Hepatocyte (in vitro differentiated cells): ENCODE measurements at regions not wholly inside any gene's neighbourhood (a gene's known extent, or its start where the extent isn't known, plus 50 kb on each side); places are given as distances from the start of the nearest gene placed in this dataset.

Experiments used
- DNase-seq: peaks from one replicate; pipeline ENCODE4 v3.0.0-alpha.2; 2016; ENCODE audit warnings: low spot score
- H2AFZ ChIP-seq: fragments of 200-600 bp; sonication (generic); 2 replicates; pipeline ENCODE4 v1.6.0; 2016; ENCODE audit warnings: antibody characterized with exemption, mild to moderate bottlenecking
- H3K27ac ChIP-seq: fragments of 200-600 bp; sonication (generic); 2 replicates; pipeline ENCODE4 v1.5.1; 2016; ENCODE audit warnings: mild to moderate bottlenecking
- H3K27me3 ChIP-seq: fragments of 200-600 bp; sonication (generic); 2 replicates; pipeline ENCODE4 v1.6.1; 2016
- H3K36me3 ChIP-seq: fragments of 200-600 bp; sonication (generic); replicated peaks from 2 replicates; pipeline ENCODE4 v1.5.1; 2016; ENCODE audit warnings: low read depth; ENCODE audit not compliant: insufficient read depth
- H3K4me1 ChIP-seq: fragments of 200-600 bp; sonication (generic); 2 replicates; pipeline ENCODE4 v1.5.1; 2016; ENCODE audit warnings: mild to moderate bottlenecking, moderate library complexity; ENCODE audit not compliant: insufficient read depth
- H3K4me2 ChIP-seq: fragments of 200-600 bp; sonication (generic); 2 replicates; pipeline ENCODE4 v1.6.0; 2016
- H3K4me3 ChIP-seq: fragments of 200-600 bp; sonication (generic); 2 replicates; pipeline ENCODE4 v1.5.1; 2016; ENCODE audit warnings: mild to moderate bottlenecking
- H3K79me2 ChIP-seq: fragments of 200-600 bp; sonication (generic); 2 replicates; pipeline ENCODE4 v1.6.0; 2017; ENCODE audit warnings: mild to moderate bottlenecking
- H3K9me2 ChIP-seq: fragments of 200-600 bp; sonication (generic); replicated peaks from 2 replicates; pipeline ENCODE4 v1.6.0; 2017; ENCODE audit warnings: mild to moderate bottlenecking; ENCODE audit not compliant: insufficient read depth
- H3K9me3 ChIP-seq: fragments of 200-600 bp; sonication (generic); 2 replicates; pipeline ENCODE4 v1.5.1; 2016; ENCODE audit warnings: low read depth, mild to moderate bottlenecking
- H4K20me1 ChIP-seq: fragments of 200-600 bp; sonication (generic); 2 replicates; pipeline ENCODE4 v1.6.0; 2016; ENCODE audit warnings: mild to moderate bottlenecking; ENCODE audit not compliant: insufficient read depth, poor library complexity, severe bottlenecking
- EZH2 ChIP-seq: fragments of 200-600 bp; sonication (generic); IDR thresholded peaks from 2 replicates; pipeline ENCODE4 v1.6.1; 2016; ENCODE audit warnings: antibody characterized with exemption, mild to moderate bottlenecking, borderline replicate concordance
- EZH2phosphoT487 ChIP-seq: fragments of 200-600 bp; sonication (generic); IDR thresholded peaks from one replicate; pipeline ENCODE4 v1.6.1; 2018; ENCODE audit warnings: antibody characterized with exemption, mild to moderate bottlenecking, low read depth, moderate library complexity; ENCODE audit not compliant: unreplicated experiment, severe bottlenecking
- WGBS: methylation state at CpG from one replicate; pipeline ENCODE4 v1.1.6; 2016; ENCODE audit warnings: low lambda C conversion rate; ENCODE audit errors: missing lambda C conversion rate; 5-methylcytosine and 5-hydroxymethylcytosine counted together
- TF ChIP-seq, protein P1 (sequence below): fragments of 200-600 bp; sonication (generic); IDR thresholded peaks from 2 replicates; pipeline ENCODE4 v1.5.1; 2016; ENCODE audit warnings: antibody characterized with exemption, mild to moderate bottlenecking; ENCODE audit not compliant: poor library complexity

- H4K20me1 ChIP-seq: no peaks in the 10 kb centered on the region
- no peak overlapping the region for H3K4me2 ChIP-seq
- WGBS: 76% methylated on average over 3 of the region's 3 CpGs
- no peaks in the 10 kb centered on the region for H3K4me1 ChIP-seq
- DNase-seq: no peak
- no peak overlapping the region for H3K4me3 ChIP-seq
- no peaks in the 10 kb centered on the region for H3K27me3 ChIP-seq
- TF ChIP-seq EZH2 (no peak), EZH2phosphoT487 (no peak)
- TF ChIP-seq, protein P1, sequence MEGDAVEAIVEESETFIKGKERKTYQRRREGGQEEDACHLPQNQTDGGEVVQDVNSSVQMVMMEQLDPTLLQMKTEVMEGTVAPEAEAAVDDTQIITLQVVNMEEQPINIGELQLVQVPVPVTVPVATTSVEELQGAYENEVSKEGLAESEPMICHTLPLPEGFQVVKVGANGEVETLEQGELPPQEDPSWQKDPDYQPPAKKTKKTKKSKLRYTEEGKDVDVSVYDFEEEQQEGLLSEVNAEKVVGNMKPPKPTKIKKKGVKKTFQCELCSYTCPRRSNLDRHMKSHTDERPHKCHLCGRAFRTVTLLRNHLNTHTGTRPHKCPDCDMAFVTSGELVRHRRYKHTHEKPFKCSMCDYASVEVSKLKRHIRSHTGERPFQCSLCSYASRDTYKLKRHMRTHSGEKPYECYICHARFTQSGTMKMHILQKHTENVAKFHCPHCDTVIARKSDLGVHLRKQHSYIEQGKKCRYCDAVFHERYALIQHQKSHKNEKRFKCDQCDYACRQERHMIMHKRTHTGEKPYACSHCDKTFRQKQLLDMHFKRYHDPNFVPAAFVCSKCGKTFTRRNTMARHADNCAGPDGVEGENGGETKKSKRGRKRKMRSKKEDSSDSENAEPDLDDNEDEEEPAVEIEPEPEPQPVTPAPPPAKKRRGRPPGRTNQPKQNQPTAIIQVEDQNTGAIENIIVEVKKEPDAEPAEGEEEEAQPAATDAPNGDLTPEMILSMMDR: no peak
- H3K9me2 ChIP-seq: no peaks in the 10 kb centered on the region
- no peaks in the 10 kb centered on the region for H3K9me3 ChIP-seq
- no peaks in the 10 kb centered on the region for H3K79me2 ChIP-seq
- H3K36me3 ChIP-seq: no peaks in the 10 kb centered on the region
- H3K27ac ChIP-seq: no peak overlapping the region
- no peak overlapping the region for H2AFZ ChIP-seq
These were observed 81.6 kb upstream of the IRF2BP2 start for GRCh38 chr1:234691567-234691966.

GRCh38 chr1:234690872-234691271 is 80.9 kb upstream of the IRF2BP2 start:
- Histone ChIP-seq H3K9me2 (no peaks in the 10 kb centered on the region), H3K4me2 (no peak overlapping the region), H3K79me2 (no peaks in the 10 kb centered on the region), H3K4me3 (no peak overlapping the region), H3K27ac (no peak overlapping the region), H3K4me1 (no peaks in the 10 kb centered on the region), H3K36me3 (no peaks in the 10 kb centered on the region), H3K27me3 (no peaks in the 10 kb centered on the region), H3K9me3 (no peaks in the 10 kb centered on the region), H2AFZ (no peak overlapping the region), H4K20me1 (no peaks in the 10 kb centered on the region)
- no peak for DNase-seq
- TF ChIP-seq EZH2 (no peak), EZH2phosphoT487 (no peak)
- TF ChIP-seq, protein P1: no peak
- 98% methylated on average over 2 of the region's 2 CpGs for WGBS

DNA sequence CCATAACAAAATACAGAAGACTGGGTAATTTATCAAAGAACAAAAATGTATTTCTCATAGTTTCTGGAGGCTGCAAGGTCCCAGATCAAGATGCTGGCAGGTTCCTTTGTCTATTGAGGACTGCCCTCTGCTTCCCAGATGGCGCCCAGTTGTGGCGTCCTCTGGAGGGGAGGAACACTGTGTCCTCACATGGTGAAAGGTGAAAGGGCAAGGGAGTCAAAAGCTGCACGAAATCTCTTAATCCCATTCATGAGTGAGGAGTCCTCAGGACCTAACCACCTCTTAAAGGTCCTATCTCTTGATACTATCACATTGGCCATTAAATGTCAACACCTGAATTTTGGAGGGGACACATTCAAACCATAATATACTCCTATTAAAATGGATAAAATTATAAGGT is 79.3 kb upstream of the IRF2BP2 start:
- TF ChIP-seq, protein P1: no peak
- TF ChIP-seq EZH2phosphoT487 (no peak), EZH2 (no peak)
- Histone ChIP-seq H4K20me1 (no peaks in the 10 kb centered on the region), H3K27me3 (no peaks in the 10 kb centered on the region), H3K4me2 (no peak overlapping the region), H3K36me3 (no peaks in the 10 kb centered on the region), H3K4me1 (no peaks in the 10 kb centered on the region), H2AFZ (no peak overlapping the region), H3K9me3 (no peaks in the 10 kb centered on the region), H3K27ac (no peak overlapping the region), H3K79me2 (no peaks in the 10 kb centered on the region), H3K4me3 (no peak overlapping the region), H3K9me2 (no peaks in the 10 kb centered on the region)
- 72% methylated on average over 3 of the region's 3 CpGs for WGBS
- no peak for DNase-seq

GRCh38 chr1:234687011-234687410 is 77.0 kb upstream of the IRF2BP2 start:
- Histone ChIP-seq H3K27me3 (no peaks in the 10 kb centered on the region), H3K9me3 (no peaks in the 10 kb centered on the region), H3K4me1 (no peaks in the 10 kb centered on the region), H3K79me2 (no peaks in the 10 kb centered on the region), H3K27ac (no peak overlapping the region), H3K9me2 (no peaks in the 10 kb centered on the region), H4K20me1 (no peaks in the 10 kb centered on the region), H2AFZ (no peak overlapping the region), H3K36me3 (no peaks in the 10 kb centered on the region), H3K4me3 (no peak overlapping the region), H3K4me2 (no peak overlapping the region)
- DNase-seq: no peak
- TF ChIP-seq, protein P1: no peak
- 97% methylated on average over 2 of the region's 2 CpGs for WGBS
